Hepatic stellate cell (primary cell): ENCODE measurements at regions not wholly inside any gene's neighbourhood (a gene's known extent, or its start where the extent isn't known, plus 50 kb on each side); places are given as distances from the start of the nearest gene placed in this dataset.
"Not testable (repeated sequence)": the region's sequence is repeated elsewhere in the genome, so short reads cannot be mapped to it uniquely, and the experiment has no call there.

Experiments used
- DNase-seq: peaks from one replicate; pipeline ENCODE4 v3.0.0; 2011; ENCODE audit warnings: low spot score

- DNase-seq: no peak
Measured at GRCh38 chr3:127439621-127440020, 150.9 kb downstream of the TPRA1 start.

DNA sequence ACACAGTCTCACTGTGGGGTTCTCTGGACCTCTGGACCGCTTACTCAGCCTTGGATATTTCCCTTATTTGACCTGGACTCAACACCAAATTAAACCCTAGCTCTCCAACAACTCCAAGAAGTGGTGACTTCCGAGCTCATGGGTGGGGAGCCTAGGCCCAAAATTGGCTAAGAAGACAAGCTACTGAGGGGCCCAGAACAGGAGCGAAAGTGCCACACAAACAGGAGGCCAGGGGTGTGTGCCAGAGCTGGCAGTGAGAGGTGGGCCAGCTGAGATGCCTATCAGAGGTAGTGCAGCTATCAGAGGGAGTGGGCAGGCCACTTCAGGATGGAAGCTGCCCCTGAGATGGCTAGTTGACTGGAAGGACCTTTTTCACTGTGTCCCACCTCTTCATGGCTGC is 151.1 kb upstream of the PRR20G start:
- no peak for DNase-seq

DNA sequence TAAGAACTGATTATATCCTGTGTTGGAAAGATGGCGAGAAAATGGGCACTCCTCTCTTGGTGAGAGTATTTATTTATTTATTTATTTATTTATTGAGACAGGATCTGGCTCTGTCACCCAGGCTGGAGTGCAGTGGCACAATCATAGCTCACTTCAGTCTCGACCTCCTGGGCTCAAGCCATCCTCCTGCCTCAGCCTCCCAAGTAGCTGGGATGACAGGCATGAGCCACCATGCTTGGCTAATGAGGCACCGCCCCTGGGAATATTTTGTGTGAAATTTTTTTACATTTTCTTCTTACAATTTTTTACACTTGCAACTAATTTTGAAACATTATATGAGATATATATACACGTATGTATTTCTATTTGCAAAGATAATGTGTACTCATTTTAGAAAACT is 150.5 kb upstream of the PRR20G start:
- no peak for DNase-seq

GRCh38 chr3:127435299-127435698 is 147.5 kb upstream of the PRR20G start:
- not testable (repeated sequence) for DNase-seq

GRCh38 chr3:127431066-127431465 is 143.2 kb upstream of the PRR20G start:
- no peak for DNase-seq

- DNase-seq: no peak
Measured at GRCh38 chr3:127428344-127428997, 140.6 kb upstream of the PRR20G start.

DNA sequence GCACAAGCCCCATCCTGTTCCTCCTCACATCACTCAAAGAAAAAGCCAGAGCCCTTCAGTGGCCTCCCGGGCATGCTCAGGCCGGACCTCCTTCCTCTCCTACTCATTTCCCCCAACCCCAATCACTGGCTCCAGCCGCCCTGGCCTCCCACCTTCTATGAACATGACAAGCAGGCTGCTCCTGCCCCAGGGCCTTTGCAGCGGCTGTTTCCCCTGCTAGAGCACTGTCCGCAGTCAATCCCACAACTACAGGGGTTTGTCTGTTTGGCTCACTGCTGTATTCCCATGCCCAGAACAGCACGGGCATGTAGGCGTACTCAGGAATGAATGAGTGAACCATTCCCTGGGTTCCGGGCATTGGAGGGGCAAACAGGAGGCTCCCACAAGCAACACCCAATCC is 139.8 kb upstream of the PRR20G start:
- DNase-seq: no peak

DNA sequence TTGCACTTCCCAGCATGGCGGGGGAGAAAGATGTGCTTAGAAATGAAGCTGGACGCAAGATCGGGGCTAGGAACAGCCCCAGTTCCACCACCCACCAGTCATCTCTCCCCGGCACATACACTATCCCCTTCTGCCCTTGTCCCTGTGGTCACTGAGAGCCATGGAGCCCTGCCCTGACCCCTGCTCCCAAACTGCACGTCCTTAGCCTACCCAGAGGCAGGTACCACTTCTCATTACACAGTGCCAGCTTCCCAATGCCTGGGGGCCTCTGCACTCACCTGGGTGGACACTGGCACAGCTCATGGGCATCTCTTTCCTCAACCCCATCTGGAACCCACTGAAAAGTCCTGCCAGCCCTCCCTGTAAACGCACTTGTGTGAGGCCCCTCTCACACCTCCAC is 139.3 kb upstream of the PRR20G start:
- DNase-seq: no peak

GRCh38 chr3:127426444-127427153 is 138.8 kb upstream of the PRR20G start:
- DNase-seq: no peak

GRCh38 chr3:127425505-127426443 is 137.9 kb upstream of the PRR20G start:
- DNase-seq: no peak

DNA sequence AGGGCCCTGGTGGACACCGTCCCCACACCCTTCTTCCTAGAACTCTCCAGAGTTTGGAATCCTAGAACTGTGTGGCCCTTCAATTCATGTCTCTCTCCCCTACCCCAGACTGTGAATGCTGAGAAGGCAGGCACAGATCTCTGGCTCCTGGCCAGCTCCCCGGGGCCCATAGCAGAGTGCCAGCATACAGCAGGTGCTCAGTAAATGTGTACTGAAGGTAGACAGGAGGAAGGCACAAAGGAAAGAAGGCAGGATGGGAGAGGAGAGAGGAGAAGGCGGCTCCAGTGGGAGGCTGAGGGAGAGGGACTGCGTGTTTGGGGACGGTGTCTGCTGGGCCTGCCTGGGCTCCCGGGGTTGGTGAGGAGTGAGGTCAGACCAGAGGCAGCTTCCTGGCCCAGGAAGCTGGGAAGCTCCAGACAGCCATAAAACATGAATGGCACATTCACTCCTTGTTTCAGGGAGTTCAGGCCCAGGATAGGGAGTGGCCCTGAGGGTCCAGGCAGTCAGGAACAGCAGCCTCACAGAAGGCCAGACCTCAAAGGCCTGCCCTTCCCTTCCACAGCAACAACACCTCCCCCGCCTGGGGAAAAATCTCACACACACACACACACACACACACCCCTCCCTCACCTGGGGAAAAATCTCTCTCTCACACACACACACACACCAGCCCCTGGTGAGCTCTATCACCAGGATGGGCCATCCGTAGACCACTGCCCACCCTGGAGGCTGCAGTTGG is 137.1 kb upstream of the PRR20G start:
- DNase-seq: no peak

DNA sequence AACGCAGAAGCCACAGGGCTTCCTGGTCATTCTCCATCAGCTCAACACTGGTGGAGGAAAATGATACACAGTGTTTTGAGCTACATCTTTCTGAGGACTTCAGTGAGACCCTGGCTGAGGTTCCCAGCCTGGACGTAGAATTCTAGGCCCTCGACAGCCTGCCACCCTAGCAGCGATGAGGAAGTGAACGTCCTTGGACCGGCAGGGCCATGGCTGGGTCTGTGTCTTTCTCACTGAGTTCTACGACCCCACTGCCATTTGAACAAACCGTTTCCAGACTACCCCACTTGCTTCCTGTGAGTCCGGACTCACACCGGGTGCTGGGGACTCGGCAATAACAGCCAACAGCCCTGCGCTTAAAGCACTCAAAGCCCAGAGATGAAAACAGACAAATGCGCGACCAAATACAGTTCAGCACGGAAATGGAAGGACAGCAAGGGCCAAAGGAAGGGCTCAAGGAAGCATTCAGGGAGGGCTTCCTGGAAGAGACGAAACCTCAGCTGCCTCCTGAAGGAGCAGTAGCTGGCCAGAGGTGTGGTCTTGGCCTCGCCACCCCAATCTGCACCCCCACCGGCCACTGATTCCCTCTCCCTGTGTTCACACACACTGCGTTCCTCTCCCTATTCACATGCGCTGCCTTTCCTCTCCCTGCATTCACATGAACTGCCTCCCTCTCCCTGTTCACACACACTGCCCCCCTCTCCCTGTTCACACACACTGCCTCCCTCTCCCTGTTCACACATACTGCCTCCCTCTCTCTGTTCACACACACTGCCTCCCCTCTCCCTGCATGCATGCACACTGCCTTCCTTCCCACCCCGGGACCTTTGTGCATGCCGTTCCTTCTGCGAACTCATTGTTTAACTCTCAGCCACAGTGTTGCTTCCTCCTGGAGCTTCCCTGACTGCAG is 136.3 kb upstream of the PRR20G start:
- no peak for DNase-seq

DNA sequence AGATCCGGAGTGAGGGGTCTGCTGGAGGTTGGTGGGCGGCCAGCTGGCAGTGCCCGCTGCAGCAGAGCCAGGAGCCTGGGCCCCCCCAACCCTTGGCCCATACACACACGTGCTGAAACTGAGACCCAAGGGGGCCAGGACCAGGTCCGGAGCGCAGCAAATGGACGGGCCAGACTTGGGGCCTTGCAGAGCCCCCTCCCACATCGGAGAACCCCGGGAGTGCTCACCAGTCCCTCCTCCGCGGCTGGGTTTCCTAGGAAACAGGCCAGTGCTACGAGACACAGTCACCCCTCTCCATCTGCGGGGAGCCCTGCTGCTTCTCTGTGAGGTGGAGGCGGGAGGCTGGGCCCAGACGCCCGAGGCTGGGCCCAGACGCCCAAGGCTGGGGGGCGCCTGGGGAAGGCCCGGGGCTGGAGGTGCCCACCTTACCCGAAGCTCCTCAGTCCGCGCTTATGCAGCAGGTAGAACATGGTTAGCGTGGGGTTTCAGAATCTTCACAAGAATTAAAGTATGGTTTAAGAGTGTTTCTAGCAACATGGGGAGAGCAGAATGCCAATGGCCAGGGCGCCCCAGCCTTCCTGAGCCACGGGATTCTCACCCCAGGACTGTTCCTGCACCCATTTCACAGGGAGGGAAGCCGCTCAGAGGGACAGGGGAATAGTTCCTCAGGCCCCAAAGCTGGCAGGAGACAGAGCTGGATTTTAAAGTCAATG is 135.0 kb upstream of the PRR20G start:
- DNase-seq: no peak

GRCh38 chr3:127421943-127422662 is 134.3 kb upstream of the PRR20G start:
- DNase-seq: no peak

GRCh38 chr3:127420829-127421228 is 133.0 kb upstream of the PRR20G start:
- DNase-seq: no peak

DNA sequence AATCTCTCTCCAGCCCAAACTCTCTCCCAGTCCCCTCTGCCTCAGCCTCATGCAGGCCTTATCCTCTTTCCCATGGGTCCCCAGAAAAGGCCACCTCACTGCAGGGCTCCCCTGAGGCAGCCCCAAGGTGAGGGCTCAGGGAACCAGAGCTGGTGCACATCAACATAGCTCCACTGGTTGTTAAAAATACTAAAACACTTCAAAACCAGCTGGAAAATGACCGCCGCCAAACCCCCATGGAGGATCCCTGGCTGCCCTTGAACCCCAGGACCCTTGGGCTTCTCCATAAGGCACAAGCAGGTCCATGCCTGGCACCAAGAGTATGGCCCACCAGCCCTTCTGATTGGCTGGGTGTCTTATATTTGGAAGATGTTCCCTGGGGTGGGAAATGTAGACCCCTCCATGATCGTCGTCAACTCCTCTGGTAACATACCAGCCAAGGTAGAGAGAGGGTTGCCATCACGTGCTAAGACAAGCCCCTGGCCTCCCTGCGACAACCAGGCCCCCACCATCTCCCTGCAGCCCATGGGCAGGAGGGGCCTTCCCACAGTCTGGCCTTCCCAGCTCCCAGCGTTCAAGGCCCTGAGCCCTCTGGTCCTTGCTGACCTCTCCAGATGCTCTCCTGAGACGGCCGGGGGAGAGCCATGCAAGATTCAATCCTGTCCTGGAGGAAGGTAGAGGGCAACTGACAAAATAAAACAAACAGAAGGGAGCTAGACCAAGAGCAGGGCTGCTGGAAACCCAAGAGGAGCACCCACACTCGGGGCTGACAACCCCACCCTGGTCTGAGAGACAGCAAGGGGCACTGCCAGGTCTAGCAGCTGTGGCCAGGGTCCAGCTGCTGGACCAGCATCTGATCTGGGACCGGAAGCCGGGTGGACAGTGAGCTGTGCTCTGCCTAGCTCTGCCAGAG is 132.1 kb upstream of the PRR20G start:
- DNase-seq: no peak

GRCh38 chr3:127419182-127419581 is 131.3 kb upstream of the PRR20G start:
- no peak for DNase-seq

DNA sequence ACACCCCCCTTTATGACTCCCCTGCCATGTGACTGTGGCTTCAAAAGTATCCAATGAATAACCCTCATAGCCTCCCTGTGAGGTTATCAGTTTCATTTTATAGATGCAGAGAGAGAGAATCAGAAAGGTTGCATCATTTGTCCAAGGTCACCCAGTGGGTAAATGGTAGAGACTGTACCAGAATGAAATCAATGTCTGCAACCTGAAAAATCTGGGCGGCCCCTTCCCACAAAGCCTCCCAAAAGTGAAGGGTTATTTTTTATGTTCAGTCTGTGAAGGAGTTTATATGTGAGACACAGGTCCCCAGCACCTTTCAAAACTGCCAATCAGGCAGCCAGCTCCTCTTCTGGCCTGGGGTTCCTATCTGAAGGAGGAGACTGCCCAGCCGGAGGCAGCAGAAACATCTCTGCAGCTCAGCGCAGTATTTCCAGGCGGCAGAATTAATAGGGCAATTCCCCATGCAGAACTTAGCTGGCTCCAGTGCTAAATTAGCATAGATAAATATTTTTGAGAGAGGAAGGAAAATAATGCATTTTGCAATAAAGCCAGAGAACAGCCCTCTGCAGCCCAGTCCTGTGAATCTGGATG is 130.8 kb upstream of the PRR20G start:
- DNase-seq: no peak
